ENCODE measurements at regions not wholly inside any gene's neighbourhood (a gene's known extent, or its start where the extent isn't known, plus 50 kb on each side); places are given as distances from the start of the nearest gene placed in this dataset.

DNA sequence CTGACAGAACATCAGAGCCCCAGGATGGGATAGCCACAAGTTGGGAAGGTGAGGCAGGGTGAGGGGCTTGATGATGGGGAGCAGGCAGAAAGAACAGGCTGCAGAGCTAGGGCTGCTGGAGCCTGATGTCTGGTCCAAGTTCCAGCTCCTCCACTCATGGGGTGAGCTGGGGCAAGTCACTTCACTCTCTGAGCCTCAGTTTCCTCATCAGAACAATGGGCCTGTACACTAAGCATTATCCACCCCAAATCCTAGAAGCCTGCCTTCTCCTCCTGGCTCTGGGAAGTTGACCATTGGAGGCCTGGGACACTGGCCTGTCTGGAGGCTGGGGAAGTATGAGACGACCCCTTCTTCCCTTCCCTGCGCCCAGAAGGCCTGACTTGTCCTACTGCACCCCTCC is 51.8 kb upstream of the PSD2 start:
- no peak for TF ChIP-seq CTCF (IDR thresholded peaks at IDR 0.05; ENCODE audit: low read length)
- no peak for TF ChIP-seq EZH2 (IDR thresholded peaks at IDR 0.05; ENCODE audit: borderline replicate concordance, low read length)

All from OCI-LY1 (cell line).